SK-N-SH (cell line): ENCODE measurements at regions not wholly inside any gene's neighbourhood (a gene's known extent, or its start where the extent isn't known, plus 50 kb on each side); places are given as distances from the start of the nearest gene placed in this dataset.

ENCODE experiments used
- CTCF ChIA-PET: fragments of 300-600, 350-600 bp; formaldehyde crosslinking; extraction: SDS; loops from one replicate; lab custom pipeline; 2021; lab: Yijun Ruan, JAX
- POLR2A ChIA-PET: fragments of 350-600 bp; sonication (Branson Sonifier 250); formaldehyde crosslinking; extraction: SDS; loops from one replicate; lab custom pipeline; 2020; ENCODE audit warnings: antibody characterized with exemption, inconsistent platforms; lab: Yijun Ruan, JAX
- DNase-seq: peaks from one replicate; pipeline ENCODE4 v3.0.0; 2012
- H2AFZ ChIP-seq: fragments of 200-600 bp; sonication (generic); 2 replicates; pipeline ENCODE4 v1.8.1; 2016; ENCODE audit warnings: antibody characterized with exemption, mild to moderate bottlenecking, low read depth
- H3F3A ChIP-seq: fragments of 200-600 bp; sonication (generic); replicated peaks from 2 replicates; pipeline ENCODE3; 2016; ENCODE audit warnings: antibody characterized with exemption, mild to moderate bottlenecking; ENCODE audit not compliant: insufficient read depth
- H3K27ac ChIP-seq, 2 experiments: fragments of 200-500 bp in 1 of 2; fragments of 200-600 bp in 1 of 2; sonication (Bioruptor generic) in 1 of 2; sonication (generic), shearing (Covaris generic) in 1 of 2; 2 replicates each; pipeline versions ENCODE4 v1.5.1 to v1.6.1; 2014 to 2016; ENCODE audit warnings: low read depth in 2 of 2, inconsistent platforms in 1 of 2, low read length in 1 of 2, mild to moderate bottlenecking in 1 of 2, mixed read lengths in 1 of 2
- H3K27me3 ChIP-seq: fragments of 200-600 bp; sonication (generic), shearing (Covaris generic); 2 replicates; pipeline ENCODE4 v1.6.1; 2016; ENCODE audit warnings: mixed run types; ENCODE audit not compliant: insufficient read depth
- H3K36me3 ChIP-seq, 2 experiments: fragments of 200-500 bp in 1 of 2; fragments of 200-600 bp in 1 of 2; sonication (Bioruptor generic) in 1 of 2; sonication (generic) in 1 of 2; replicated peaks in 1 of 2; 2 replicates each; pipeline versions ENCODE3 to v1.5.1; 2014 to 2016; ENCODE audit warnings: low read length in 1 of 2, mild to moderate bottlenecking in 1 of 2; ENCODE audit not compliant: insufficient read depth in 2 of 2, control insufficient read depth in 1 of 2
- H3K4me1 ChIP-seq, 2 experiments: fragments of 200-500 bp in 1 of 2; fragments of 200-600 bp in 1 of 2; sonication (Bioruptor generic) in 1 of 2; sonication (generic), shearing (Covaris generic) in 1 of 2; 2 replicates each; pipeline versions ENCODE4 v1.5.1 to v1.6.1; 2014 to 2016; ENCODE audit warnings: low read depth in 1 of 2, low read length in 1 of 2, mixed run types in 1 of 2; ENCODE audit not compliant: insufficient read depth in 2 of 2, control insufficient read depth in 1 of 2
- H3K4me2 ChIP-seq: fragments of 200-600 bp; sonication (generic), shearing (Covaris generic); 2 replicates; pipeline ENCODE4 v1.6.1; 2017; ENCODE audit warnings: mixed run types
- H3K4me3 ChIP-seq, 2 experiments: fragments of 200-500 bp in 1 of 2; fragments of 200-600 bp in 1 of 2; sonication (Bioruptor generic) in 1 of 2; sonication (generic), shearing (Covaris generic) in 1 of 2; 2 replicates each; pipeline versions ENCODE4 v1.5.1 to v1.8.1; 2014 to 2016; ENCODE audit warnings: low read depth in 2 of 2, inconsistent platforms in 1 of 2, low read length in 1 of 2, mild to moderate bottlenecking in 1 of 2, mixed read lengths in 1 of 2, moderate library complexity in 1 of 2
- H3K79me2 ChIP-seq: fragments of 200-600 bp; sonication (generic); 2 replicates; pipeline ENCODE4 v1.8.1; 2017; ENCODE audit warnings: mild to moderate bottlenecking; ENCODE audit not compliant: insufficient read depth
- H3K9ac ChIP-seq: fragments of 200-600 bp; sonication (generic); 2 replicates; pipeline ENCODE4 v1.6.1; 2017; ENCODE audit warnings: mixed run types
- H3K9me2 ChIP-seq: fragments of 200-600 bp; sonication (generic); 2 replicates; pipeline ENCODE4 v1.6.1; 2017; ENCODE audit warnings: mixed run types
- H3K9me3 ChIP-seq: fragments of 200-600 bp; sonication (generic); 2 replicates; pipeline ENCODE4 v1.6.1; 2017; ENCODE audit warnings: mixed run types, mild to moderate bottlenecking, moderate library complexity
- H4K20me1 ChIP-seq: fragments of 200-600 bp; sonication (generic); 2 replicates; pipeline ENCODE4 v1.6.1; 2017; ENCODE audit warnings: mild to moderate bottlenecking, mixed run types; ENCODE audit not compliant: insufficient read depth
- ELF1 ChIP-seq: IDR thresholded peaks from 2 replicates; pipeline ENCODE4 v1.4.0; 2012
- EP300 ChIP-seq, 2 experiments: IDR thresholded peaks; 2 replicates each; pipeline versions ENCODE4 v1.4.0 to v1.6.1; 2012; ENCODE audit warnings: borderline replicate concordance in 1 of 2, low read depth in 1 of 2, low read length in 1 of 2
- FOXJ3 ChIP-seq: sonication (generic); formaldehyde crosslinking; IDR thresholded peaks from 2 replicates; pipeline ENCODE4 v1.5.1; 2020; ENCODE audit warnings: mild to moderate bottlenecking, missing genetic modification reagents
- GATA2 ChIP-seq: sonication (generic); formaldehyde crosslinking; IDR thresholded peaks from 2 replicates; pipeline ENCODE4 v1.5.0; 2020; ENCODE audit warnings: mild to moderate bottlenecking, missing genetic modification reagents
- NRF1 ChIP-seq: IDR thresholded peaks from 2 replicates; pipeline ENCODE4 v1.6.1; 2012; ENCODE audit warnings: low read depth, mild to moderate bottlenecking, low read length
- POLR2AphosphoS5 ChIP-seq: IDR thresholded peaks from 2 replicates; pipeline ENCODE4 v1.6.1; 2012; ENCODE audit warnings: low read depth, low read length
- RCOR1 ChIP-seq: fragments of 150-350 bp; IDR thresholded peaks from 2 replicates; pipeline ENCODE4 v1.6.1; 2017; ENCODE audit warnings: antibody characterized with exemption, low read length
- TEAD4 ChIP-seq: IDR thresholded peaks from 2 replicates; pipeline ENCODE4 v1.4.0; 2012; ENCODE audit warnings: mild to moderate bottlenecking, borderline replicate concordance; ENCODE audit not compliant: insufficient read depth
- WGBS: methylation state at CpG from one replicate; pipeline ENCODE4 v1.1.6; 2017; ENCODE audit warnings: low lambda C conversion rate; 5-methylcytosine and 5-hydroxymethylcytosine counted together
- TF ChIP-seq, protein P1 (sequence below): IDR thresholded peaks from 2 replicates; pipeline ENCODE4 v1.4.0; 2012; ENCODE audit warnings: low read depth, borderline replicate concordance

DNA sequence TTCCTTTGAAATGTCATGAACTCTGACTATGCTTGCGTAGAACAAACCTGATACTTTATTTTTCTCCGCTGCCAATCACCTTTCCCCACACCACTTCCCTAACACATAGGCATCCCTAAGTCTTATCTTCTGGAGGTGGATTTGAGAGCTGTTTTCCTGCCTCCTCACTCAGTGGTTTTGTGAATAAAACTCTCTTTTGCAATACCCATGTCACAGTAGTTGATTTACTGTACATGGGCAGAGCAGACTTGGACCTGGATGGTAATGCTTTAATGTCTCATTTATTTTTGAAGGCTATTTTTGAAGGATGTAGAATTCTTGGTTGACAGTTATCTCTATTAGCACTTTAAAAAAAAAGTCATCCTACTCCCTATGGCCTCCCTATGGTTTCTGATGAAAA is 881.8 kb downstream of the SLITRK5 start (continued):
- no peak for TF ChIP-seq POLR2AphosphoS5
- TF ChIP-seq RCOR1 = no peak

DNA sequence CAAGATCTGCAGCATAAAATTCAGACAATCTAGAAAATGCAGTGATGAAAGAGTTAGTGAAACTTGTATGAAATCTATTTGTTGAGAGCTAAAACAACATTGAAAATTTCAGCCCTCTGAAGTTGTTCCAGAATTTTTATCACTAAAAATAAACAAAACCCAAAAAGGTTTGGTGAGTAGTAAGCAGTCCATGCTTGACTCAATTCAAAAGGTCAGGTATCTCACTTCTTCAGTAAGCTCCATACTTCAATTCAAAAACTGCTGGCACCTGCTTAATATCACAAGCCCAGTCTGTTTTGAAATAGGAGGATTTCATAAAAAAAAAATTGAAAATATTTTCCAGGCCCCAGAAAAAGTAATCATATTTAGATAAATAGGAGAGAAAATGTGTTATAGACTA is 894.4 kb downstream of the SLITRK5 start:
- Histone ChIP-seq H2AFZ (no peak overlapping the region), H3K36me3 (peaks cover 0 to 2% of the 10 kb centered on the region in 2 experiments), H4K20me1 (no peaks in the 10 kb centered on the region), H3K9ac (no peak overlapping the region), H3K4me1 (peaks cover 0 to 5% of the 10 kb centered on the region in 2 experiments; a peak in 2 of 4 replicates), H3K27me3 (no peaks in the 10 kb centered on the region), H3F3A (no peaks in the 10 kb centered on the region), H3K4me3 (no peak overlapping the region), H3K4me2 (no peak overlapping the region), H3K9me2 (no peaks in the 10 kb centered on the region), H3K9me3 (no peaks in the 10 kb centered on the region), H3K27ac (peak overlapping the region in 1 of 2 experiments; percentile 28; a peak in 1 of 4 replicates), H3K79me2 (no peaks in the 10 kb centered on the region)
- peak; percentile 3 for DNase-seq
- peak in 1 of 2 experiments; percentile 48; a peak in 1 of 4 replicates for TF ChIP-seq EP300 (IDR thresholded peaks at IDR 0.05; ENCODE audit: borderline replicate concordance in 1 of 2, low read depth in 1 of 2, low read length in 1 of 2)
- TF ChIP-seq, protein P1, sequence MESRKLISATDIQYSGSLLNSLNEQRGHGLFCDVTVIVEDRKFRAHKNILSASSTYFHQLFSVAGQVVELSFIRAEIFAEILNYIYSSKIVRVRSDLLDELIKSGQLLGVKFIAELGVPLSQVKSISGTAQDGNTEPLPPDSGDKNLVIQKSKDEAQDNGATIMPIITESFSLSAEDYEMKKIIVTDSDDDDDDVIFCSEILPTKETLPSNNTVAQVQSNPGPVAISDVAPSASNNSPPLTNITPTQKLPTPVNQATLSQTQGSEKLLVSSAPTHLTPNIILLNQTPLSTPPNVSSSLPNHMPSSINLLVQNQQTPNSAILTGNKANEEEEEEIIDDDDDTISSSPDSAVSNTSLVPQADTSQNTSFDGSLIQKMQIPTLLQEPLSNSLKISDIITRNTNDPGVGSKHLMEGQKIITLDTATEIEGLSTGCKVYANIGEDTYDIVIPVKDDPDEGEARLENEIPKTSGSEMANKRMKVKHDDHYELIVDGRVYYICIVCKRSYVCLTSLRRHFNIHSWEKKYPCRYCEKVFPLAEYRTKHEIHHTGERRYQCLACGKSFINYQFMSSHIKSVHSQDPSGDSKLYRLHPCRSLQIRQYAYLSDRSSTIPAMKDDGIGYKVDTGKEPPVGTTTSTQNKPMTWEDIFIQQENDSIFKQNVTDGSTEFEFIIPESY = no peak
- TF ChIP-seq GATA2 (CRISPR knock-in tag) = 0 out of 2 replicates have a peak, but pooled peaks have one; percentile 12
- ChIA-PET POLR2A (no interaction called here), CTCF (no interaction called here)

DNA sequence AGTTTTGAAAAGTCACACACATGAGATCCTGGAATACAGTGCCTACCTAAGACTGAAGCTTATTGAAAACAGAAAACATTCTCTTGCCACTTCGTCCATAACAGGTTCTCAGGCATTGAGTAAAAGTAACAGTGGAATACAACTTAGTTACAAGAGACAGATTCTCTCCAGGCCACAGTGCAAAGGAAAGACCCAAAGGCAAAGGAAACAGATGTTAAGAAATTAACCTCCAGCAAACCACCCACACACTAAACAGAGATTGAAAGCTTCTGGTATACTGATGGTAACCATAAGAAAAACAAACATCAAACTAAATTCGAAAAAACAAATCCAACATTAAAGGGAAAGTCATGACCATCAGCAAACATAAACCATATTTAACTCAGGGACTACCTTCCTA is 914.7 kb downstream of the SLITRK5 start:
- TF ChIP-seq NRF1 (no peak), TEAD4 (no peak), POLR2AphosphoS5 (no peak), FOXJ3 (CRISPR knock-in tag) (no peak), ELF1 (no peak)
- TF ChIP-seq, protein P1 = no peak
- Histone ChIP-seq H4K20me1 (no peaks in the 10 kb centered on the region), H3K9me3 (0 out of 2 replicates have a peak, but pooled peaks cover 3% of the 10 kb centered on the region), H3K27ac (no peak overlapping the region), H3K27me3 (no peaks in the 10 kb centered on the region), H3K4me3 (no peak overlapping the region), H3K9me2 (no peaks in the 10 kb centered on the region), H3F3A (no peaks in the 10 kb centered on the region), H3K4me1 (no peaks in the 10 kb centered on the region), H3K79me2 (no peaks in the 10 kb centered on the region), H3K36me3 (no peaks in the 10 kb centered on the region), H3K4me2 (no peak overlapping the region), H3K9ac (no peak overlapping the region), H2AFZ (no peak overlapping the region)
- CTCF ChIA-PET = no interaction called here
- DNase-seq = no peak
- POLR2A ChIA-PET = no interaction called here
- WGBS = 6% methylated on average over 2 of the region's 2 CpGs
